ENCODE measurements at regions not wholly inside any gene's neighbourhood (a gene's known extent, or its start where the extent isn't known, plus 50 kb on each side); places are given as distances from the start of the nearest gene placed in this dataset.
A peak's percentile ranks its signal among the peaks of the same experiment; 100 is the strongest.

GRCh38 chr3:14286887-14287500 lies 108.4 kb downstream of the LSM3 start:
- Mint-ChIP-seq H3K4me3 (ENCODE audit: low read depth) (no peak overlapping the region), H3K36me3 (ENCODE audit: insufficient read depth) (no peaks in the 10 kb centered on the region), H3K27me3 (peaks cover 16% of the 10 kb centered on the region), H3K27ac (no peak overlapping the region), H3K4me1 (ENCODE audit: low read depth) (peaks cover 14% of the 10 kb centered on the region), H3K9me3 (ENCODE audit: low read depth) (no peaks in the 10 kb centered on the region)
- TF ChIP-seq CTCF (IDR thresholded peaks at IDR 0.05; ENCODE audit: unreplicated experiment), result no peak
- no peak for DNase-seq (ENCODE audit: low spot score, unreplicated experiment)

GRCh38 chr3:14288177-14288788 lies 109.7 kb downstream of the LSM3 start:
- H3K4me1 Mint-ChIP-seq (ENCODE audit: low read depth), result peaks cover 14% of the 10 kb centered on the region
- no peaks in the 10 kb centered on the region for H3K36me3 Mint-ChIP-seq (ENCODE audit: insufficient read depth)
- H3K27me3 Mint-ChIP-seq, result peaks cover 13% of the 10 kb centered on the region
- no peak overlapping the region for H3K4me3 Mint-ChIP-seq (ENCODE audit: low read depth)
- no peak for TF ChIP-seq CTCF (IDR thresholded peaks at IDR 0.05; ENCODE audit: unreplicated experiment)
- DNase-seq (ENCODE audit: low spot score, unreplicated experiment), result no peak
- H3K27ac Mint-ChIP-seq, result peak overlapping the region; percentile 6
- H3K9me3 Mint-ChIP-seq (ENCODE audit: low read depth), result no peaks in the 10 kb centered on the region

- H3K4me1 Mint-ChIP-seq (ENCODE audit: low read depth), result peaks cover 14% of the 10 kb centered on the region
- TF ChIP-seq CTCF (IDR thresholded peaks at IDR 0.05; ENCODE audit: unreplicated experiment), result no peak
- DNase-seq (ENCODE audit: low spot score, unreplicated experiment), result no peak
- peaks cover 13% of the 10 kb centered on the region for H3K27me3 Mint-ChIP-seq
- no peaks in the 10 kb centered on the region for H3K9me3 Mint-ChIP-seq (ENCODE audit: low read depth)
- no peak overlapping the region for H3K4me3 Mint-ChIP-seq (ENCODE audit: low read depth)
- H3K27ac Mint-ChIP-seq, result no peak overlapping the region
- H3K36me3 Mint-ChIP-seq (ENCODE audit: insufficient read depth), result no peaks in the 10 kb centered on the region
These were observed 110.3 kb downstream of the LSM3 start for GRCh38 chr3:14288833-14289451.

GRCh38 chr3:14289590-14290461 lies 111.2 kb downstream of the LSM3 start:
- Mint-ChIP-seq H3K9me3 (ENCODE audit: low read depth) (peaks cover 3% of the 10 kb centered on the region), H3K4me1 (ENCODE audit: low read depth) (peaks cover 14% of the 10 kb centered on the region), H3K27ac (no peak overlapping the region), H3K36me3 (ENCODE audit: insufficient read depth) (no peaks in the 10 kb centered on the region), H3K4me3 (ENCODE audit: low read depth) (no peak overlapping the region), H3K27me3 (peaks cover 13% of the 10 kb centered on the region)
- TF ChIP-seq CTCF (IDR thresholded peaks at IDR 0.05; ENCODE audit: unreplicated experiment), result no peak
- DNase-seq (ENCODE audit: low spot score, unreplicated experiment), result no peak

All from progenitor cell of endocrine pancreas (in vitro differentiated cells).